ENCODE measurements at regions not wholly inside any gene's neighbourhood (a gene's known extent, or its start where the extent isn't known, plus 50 kb on each side); places are given as distances from the start of the nearest gene placed in this dataset.

- TF ChIP-seq CBX3 (IDR thresholded peaks at IDR 0.05; ENCODE audit: low read depth) (no peak), REST (IDR thresholded peaks at IDR 0.05; ENCODE audit: low read depth) (no peak), POLR2A (IDR thresholded peaks at IDR 0.05; ENCODE audit: borderline replicate concordance, extremely low read depth, insufficient read depth, insufficient read length) (peak; percentile 28), CTCF (IDR thresholded peaks at IDR 0.05 in 2 of 3, conservative IDR thresholded peaks at IDR 0.05 in 1 of 3; ENCODE audit: borderline replicate concordance in 1 of 3, insufficient read depth in 1 of 3, low read depth in 2 of 3, low read length in 2 of 3) (no peak), POLR2AphosphoS5 (IDR thresholded peaks at IDR 0.05; ENCODE audit: low read depth, low read length) (no peak), SIN3A (IDR thresholded peaks at IDR 0.05; ENCODE audit: low read depth) (no peak)
These were observed 186.7 kb downstream of the C9orf50 start for GRCh38 chr9:129434187-129434586.
